NCI-H2107 (cell line): ENCODE measurements at regions not wholly inside any gene's neighbourhood (a gene's known extent, or its start where the extent isn't known, plus 50 kb on each side); places are given as distances from the start of the nearest gene placed in this dataset.
"Not testable (repeated sequence)": the region's sequence is repeated elsewhere in the genome, so short reads cannot be mapped to it uniquely, and the experiment has no call there.

Experiments
- DNase-seq: peaks from one replicate; lab custom pipeline; 2025; lab: John Stamatoyannopoulos, UW

- DNase-seq = not testable (repeated sequence)
Observed at GRCh38 chr4:11054937-11055336, 370.4 kb upstream of the CLNK start.

- DNase-seq = no peak
Observed at GRCh38 chr4:11053601-11054220, 369.1 kb upstream of the CLNK start.

DNA sequence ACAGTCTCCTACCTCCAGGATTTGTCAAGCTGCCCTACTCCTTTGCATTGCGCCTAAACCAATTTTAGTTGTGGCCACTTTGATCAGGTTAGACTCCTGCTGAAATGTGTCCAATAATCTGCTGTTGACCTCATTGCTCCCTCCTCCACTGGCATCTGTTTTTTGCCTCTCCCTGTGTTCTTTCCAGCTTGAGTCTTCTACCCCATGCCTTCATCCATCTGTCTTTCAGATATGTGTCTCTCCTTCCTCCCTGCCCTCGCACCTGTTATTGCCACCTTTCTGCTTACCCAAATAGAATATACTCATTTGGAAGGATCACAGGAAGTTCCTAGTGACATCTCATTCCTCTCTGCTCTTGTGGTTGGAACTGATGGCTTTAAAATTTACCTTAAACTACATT, 366.6 kb upstream of the CLNK start:
- DNase-seq = no peak

DNA sequence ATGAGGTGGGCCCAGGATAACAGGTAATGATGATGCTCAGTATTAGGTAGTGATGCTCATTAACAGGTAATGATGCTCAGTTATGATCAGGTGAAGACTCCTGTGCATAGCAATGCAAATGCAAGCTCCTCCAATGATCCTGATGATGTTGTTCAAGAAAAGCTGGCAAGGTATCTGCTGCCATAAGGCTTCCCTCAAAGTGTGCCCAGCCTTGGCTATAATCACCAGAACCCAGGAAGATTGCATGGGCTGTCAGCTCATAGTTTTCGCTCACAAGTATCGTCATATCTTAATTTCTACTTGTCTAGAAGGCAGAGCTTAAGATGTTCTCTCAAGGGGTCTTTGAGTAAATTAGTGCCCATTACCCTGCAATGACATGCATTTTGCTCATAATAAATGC, 366.2 kb upstream of the CLNK start:
- no peak for DNase-seq

GRCh38 chr4:11049001-11049400, 364.4 kb upstream of the CLNK start:
- no peak for DNase-seq

- no peak for DNase-seq
Observed at GRCh38 chr4:11042760-11043159, 358.2 kb upstream of the CLNK start.

GRCh38 chr4:11039634-11040131, 355.1 kb upstream of the CLNK start:
- DNase-seq = no peak

DNA sequence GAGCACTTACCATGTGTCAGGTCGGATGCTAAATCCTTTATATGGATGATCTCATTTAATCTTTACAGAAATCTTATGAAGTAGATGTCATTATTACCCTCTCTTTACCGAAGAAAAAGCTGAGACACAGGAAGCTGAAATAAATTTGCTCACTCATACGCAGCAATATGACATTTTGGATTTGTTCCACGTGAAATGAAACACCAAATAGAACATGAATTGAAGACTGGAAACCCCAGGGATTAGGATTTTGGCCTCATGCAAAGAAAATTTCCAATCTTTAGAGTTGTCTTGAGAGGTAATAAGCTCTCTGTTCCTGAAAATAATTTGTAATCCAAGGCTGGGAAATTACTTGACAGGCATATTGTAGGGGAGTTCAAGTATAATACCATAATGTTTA, 354.4 kb upstream of the CLNK start:
- DNase-seq = no peak

DNA sequence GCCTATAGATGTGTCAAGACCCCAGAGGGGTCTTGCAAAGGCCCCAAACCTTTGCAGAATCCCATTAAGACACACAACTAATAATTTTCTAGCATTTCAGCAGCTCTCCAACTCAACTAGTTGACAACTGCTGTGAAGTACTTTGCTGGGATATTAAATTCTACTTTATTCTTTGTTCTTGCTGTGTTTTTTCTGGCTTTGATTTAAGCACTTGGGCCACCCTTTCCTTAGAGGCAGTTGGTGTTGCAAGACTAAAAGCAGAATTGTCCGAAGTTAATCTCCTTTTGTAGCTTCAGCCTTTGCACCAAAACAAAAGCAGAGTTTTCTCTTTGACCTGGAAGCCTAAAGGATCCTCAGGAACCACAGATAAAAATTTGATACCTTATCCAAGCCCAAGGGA, 353.1 kb upstream of the CLNK start:
- no peak for DNase-seq

DNA sequence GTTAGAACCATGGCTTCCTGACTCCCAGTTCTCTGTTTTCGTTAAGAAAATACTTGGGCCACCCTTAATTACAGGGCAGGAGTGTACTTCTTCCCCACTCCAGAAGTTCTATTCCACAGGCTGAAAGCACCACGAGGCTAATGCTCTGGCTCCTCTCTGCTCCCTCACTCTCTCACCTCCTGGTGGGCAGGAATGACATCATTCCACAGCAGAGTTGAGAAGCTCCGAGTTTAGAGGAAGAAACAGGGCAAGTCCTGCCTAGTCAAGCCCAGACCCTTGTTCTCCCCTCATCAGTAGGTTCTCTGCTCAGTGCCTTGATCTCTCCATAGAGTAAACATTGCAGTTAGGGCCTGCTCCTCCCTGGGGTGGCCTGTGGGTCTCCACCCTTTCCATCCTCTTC, 343.8 kb upstream of the CLNK start:
- no peak for DNase-seq

- DNase-seq = no peak
Observed at GRCh38 chr4:11021333-11021732, 336.8 kb upstream of the CLNK start.

- no peak for DNase-seq
Observed at GRCh38 chr4:11019451-11020240, 335.1 kb upstream of the CLNK start.

GRCh38 chr4:11014199-11014598, 329.6 kb upstream of the CLNK start:
- no peak for DNase-seq

- no peak for DNase-seq
Observed at GRCh38 chr4:11013094-11013664, 328.6 kb upstream of the CLNK start.

GRCh38 chr4:11011249-11011648, 326.7 kb upstream of the CLNK start:
- DNase-seq = no peak

DNA sequence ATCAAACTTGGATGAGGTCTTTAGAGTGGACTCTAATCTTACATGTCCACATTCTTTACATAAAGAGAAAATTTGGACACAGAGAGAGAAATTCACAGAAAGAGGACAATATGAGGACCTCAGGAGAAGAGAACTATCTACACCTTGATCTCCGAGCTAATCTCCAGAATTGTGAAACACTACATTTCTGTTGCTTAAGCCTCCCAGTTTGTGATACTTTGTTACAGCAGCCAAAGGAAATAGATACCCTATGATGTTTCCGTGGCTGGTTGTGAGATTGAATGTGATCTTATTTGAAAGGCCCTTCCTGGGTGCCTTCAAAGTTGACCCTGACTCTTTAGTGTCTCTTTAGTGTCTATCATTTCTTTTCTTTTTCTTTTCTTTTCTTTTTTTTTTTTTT, 326.1 kb upstream of the CLNK start:
- DNase-seq = no peak

DNA sequence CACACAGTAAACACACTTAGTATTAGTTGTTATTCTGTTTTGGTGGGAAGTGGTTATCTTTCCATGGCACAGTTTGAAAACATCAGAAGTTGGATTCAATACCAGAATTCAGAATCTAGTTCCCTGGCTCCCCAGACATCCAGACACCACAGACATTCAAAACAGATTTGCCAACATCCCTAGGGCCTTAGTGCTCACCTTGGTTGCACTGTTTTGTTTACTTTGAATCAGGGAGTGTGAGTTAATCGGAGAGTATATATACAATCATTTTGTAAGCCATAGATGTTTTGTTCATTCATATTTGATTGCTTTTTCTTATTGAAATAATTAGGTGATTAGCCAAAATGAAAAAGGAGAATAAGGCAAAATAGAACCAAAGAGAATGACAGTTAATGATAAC, 324.7 kb upstream of the CLNK start:
- no peak for DNase-seq

DNA sequence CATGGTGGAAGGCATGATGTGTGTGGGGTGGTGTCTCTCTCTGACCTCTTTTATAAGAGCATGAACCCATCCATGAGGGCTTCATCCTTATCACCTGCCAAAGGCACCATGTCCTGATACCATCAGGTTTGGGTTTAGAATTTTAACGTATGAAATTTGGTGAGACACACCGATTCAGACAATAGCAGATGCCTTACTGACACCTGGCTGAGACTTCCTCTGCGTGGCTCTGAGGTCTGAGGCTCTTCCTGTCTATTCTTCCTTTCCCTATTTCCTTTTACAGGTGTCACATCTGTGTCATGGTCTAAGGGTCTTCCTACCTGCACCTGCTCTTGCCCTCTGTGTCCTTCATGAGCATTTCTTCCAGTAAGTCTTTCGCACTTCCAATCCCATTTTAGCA, 320.7 kb upstream of the CLNK start:
- no peak for DNase-seq

- DNase-seq = no peak
Observed at GRCh38 chr4:11004818-11005217, 320.2 kb upstream of the CLNK start.

DNA sequence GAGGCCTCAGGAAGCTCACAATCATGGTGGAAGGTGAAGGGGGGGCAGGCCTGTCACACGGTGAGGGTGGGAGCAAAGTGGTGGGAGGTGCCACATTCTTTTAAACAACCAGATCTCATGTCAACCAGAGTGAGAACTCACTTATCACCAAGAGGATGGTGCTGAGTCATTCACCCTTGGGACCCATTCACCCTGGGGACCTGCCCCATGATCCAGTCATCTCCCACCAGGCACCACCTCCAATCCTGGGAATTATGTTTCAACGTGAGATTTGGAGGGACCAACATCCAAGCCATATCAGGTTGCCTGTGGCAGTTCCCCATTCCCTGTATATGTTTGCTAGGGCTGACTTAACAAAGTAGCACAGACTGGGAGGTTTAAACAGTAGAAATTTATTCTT, 318.4 kb upstream of the CLNK start:
- no peak for DNase-seq

GRCh38 chr4:10998846-10999245, 314.3 kb upstream of the CLNK start:
- DNase-seq = no peak

DNA sequence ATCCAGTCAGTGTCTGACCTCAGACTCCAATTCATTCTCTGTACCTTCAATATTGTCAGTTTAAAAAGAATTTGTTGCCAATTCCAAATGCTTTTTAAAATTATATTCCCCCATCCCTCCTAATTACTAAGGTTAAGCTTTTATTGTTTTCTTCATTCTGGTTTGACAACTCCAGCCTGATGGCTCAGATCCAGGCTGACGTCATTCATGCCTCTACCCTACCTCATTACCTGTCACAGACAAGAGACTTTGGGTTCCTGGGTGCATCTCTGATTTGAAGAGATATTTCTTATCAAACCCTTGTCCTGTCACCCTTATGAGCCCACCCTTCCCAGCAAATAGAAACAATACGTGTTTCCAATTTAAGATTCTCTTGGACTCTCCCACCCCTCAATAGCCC, 300.2 kb upstream of the CLNK start:
- no peak for DNase-seq

DNA sequence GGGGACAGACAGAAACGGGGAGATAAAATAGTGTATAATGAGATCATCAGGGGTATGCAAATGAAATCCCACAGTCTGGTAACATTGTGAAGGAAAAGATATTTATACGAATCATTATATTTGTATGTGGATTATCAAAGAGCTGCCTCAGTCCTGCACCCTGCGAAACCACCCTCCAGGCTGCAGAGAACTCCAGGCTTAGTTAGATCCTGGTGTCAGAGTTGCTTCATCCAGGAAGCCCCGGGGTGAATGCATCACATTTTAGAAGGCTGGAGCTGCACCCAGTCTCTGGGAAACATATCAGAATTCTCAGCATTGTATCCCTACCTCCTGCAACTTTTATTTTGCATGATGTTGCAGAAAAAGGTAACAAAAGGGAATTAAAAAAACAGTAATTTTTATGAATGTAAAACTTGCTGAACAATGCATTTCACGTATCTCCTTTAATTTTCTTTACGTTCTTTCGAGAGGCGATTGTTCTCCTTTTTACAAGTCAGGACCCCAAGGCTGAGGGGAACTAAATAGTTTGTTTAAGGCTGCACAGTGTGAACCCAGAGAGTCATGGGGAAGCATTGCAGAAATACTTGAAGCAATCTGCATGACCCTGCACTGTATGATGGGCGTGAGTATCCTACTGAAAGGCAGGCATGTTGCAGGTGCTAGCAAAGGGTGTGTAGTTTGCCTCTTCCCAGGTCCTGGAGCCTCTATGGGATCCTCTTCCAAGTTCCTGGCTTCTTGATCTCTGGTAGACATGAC, 299.5 kb upstream of the CLNK start:
- no peak for DNase-seq
